ENCODE measurements at regions not wholly inside any gene's neighbourhood (a gene's known extent, or its start where the extent isn't known, plus 50 kb on each side); places are given as distances from the start of the nearest gene placed in this dataset.
A peak's percentile ranks its signal among the peaks of the same experiment; 100 is the strongest.
"Not testable (repeated sequence)": the region's sequence is repeated elsewhere in the genome, so short reads cannot be mapped to it uniquely, and the experiment has no call there.

- DNase-seq, result no peak
Observed at GRCh38 chr1:226461087-226461486, 53.2 kb upstream of the PARP1 start.

- no peak for DNase-seq
Observed at GRCh38 chr1:226463925-226464586, 56.2 kb upstream of the PARP1 start.

GRCh38 chr1:226464587-226464971 lies 56.7 kb upstream of the PARP1 start:
- not testable (repeated sequence) for DNase-seq

- no peak for DNase-seq
Observed at GRCh38 chr1:226466296-226466695, 58.4 kb upstream of the PARP1 start.

- no peak for DNase-seq
Observed at GRCh38 chr1:226467443-226467842, 59.5 kb upstream of the PARP1 start.

GRCh38 chr1:226470921-226471866 lies 63.3 kb upstream of the PARP1 start:
- no peak for DNase-seq

- DNase-seq, result no peak
Observed at GRCh38 chr1:226473325-226473724, 65.4 kb upstream of the PARP1 start.

GRCh38 chr1:226474041-226474440 lies 66.1 kb upstream of the PARP1 start:
- no peak for DNase-seq

GRCh38 chr1:226474443-226475141 lies 66.7 kb upstream of the PARP1 start:
- no peak for DNase-seq

GRCh38 chr1:226475142-226475511 lies 67.2 kb upstream of the PARP1 start:
- DNase-seq, result no peak

- no peak for DNase-seq
Observed at GRCh38 chr1:226476066-226476465, 68.2 kb upstream of the PARP1 start.

- no peak for DNase-seq
Observed at GRCh38 chr1:226476648-226477319, 68.9 kb upstream of the PARP1 start.

GRCh38 chr1:226479474-226479873 lies 69.1 kb upstream of the STUM start:
- no peak for DNase-seq

- DNase-seq, result no peak
Observed at GRCh38 chr1:226480461-226480860, 68.1 kb upstream of the STUM start.

- DNase-seq, result no peak
Observed at GRCh38 chr1:226481133-226481532, 67.4 kb upstream of the STUM start.

GRCh38 chr1:226482196-226482595 lies 66.4 kb upstream of the STUM start:
- DNase-seq, result no peak

GRCh38 chr1:226482975-226483700 lies 65.4 kb upstream of the STUM start:
- DNase-seq, result no peak

GRCh38 chr1:226485192-226485591 lies 63.4 kb upstream of the STUM start:
- DNase-seq, result no peak

- peak; percentile 4 for DNase-seq
Observed at GRCh38 chr1:226486161-226486560, 62.4 kb upstream of the STUM start.

- no peak for DNase-seq
Observed at GRCh38 chr1:226487921-226488320, 60.6 kb upstream of the STUM start.

- DNase-seq, result no peak
Observed at GRCh38 chr1:226489718-226490425, 58.7 kb upstream of the STUM start.

GRCh38 chr1:226490426-226490809 lies 58.1 kb upstream of the STUM start:
- DNase-seq, result no peak

Data from CD4-positive, alpha-beta T cell treated with Interleukin-4 for 4 hours (primary cell).